KMS-11 (cell line): ENCODE measurements at regions not wholly inside any gene's neighbourhood (a gene's known extent, or its start where the extent isn't known, plus 50 kb on each side); places are given as distances from the start of the nearest gene placed in this dataset.
"Not testable (repeated sequence)": the region's sequence is repeated elsewhere in the genome, so short reads cannot be mapped to it uniquely, and the experiment has no call there.

Experiments
- H2AFZ ChIP-seq: fragments of 200-600 bp; sonication (generic); 2 replicates; pipeline ENCODE4 v1.6.1; 2016; ENCODE audit warnings: antibody characterized with exemption, mixed run types, low read depth
- H3K27ac ChIP-seq: fragments of 200-600 bp; sonication (generic); 2 replicates; pipeline ENCODE4 v1.6.1; 2016; ENCODE audit warnings: mild to moderate bottlenecking, mixed run types
- H3K27me3 ChIP-seq: fragments of 200-600 bp; sonication (generic); 2 replicates; pipeline ENCODE4 v1.6.1; 2017; ENCODE audit warnings: mild to moderate bottlenecking, low read depth, mixed run types, moderate library complexity; ENCODE audit not compliant: insufficient read depth
- H3K36me3 ChIP-seq: fragments of 200-600 bp; sonication (generic); 2 replicates; pipeline ENCODE4 v1.6.1; 2017; ENCODE audit warnings: mild to moderate bottlenecking, mixed run types; ENCODE audit not compliant: insufficient read depth
- H3K4me1 ChIP-seq: fragments of 200-600 bp; sonication (generic); 2 replicates; pipeline ENCODE4 v1.6.1; 2016; ENCODE audit warnings: mild to moderate bottlenecking, low read depth, mixed run types; ENCODE audit not compliant: poor library complexity, severe bottlenecking
- H3K4me2 ChIP-seq: fragments of 200-600 bp; sonication (generic); 2 replicates; pipeline ENCODE4 v1.7.0; 2016; ENCODE audit warnings: mild to moderate bottlenecking, mixed run types
- H3K4me3 ChIP-seq: fragments of 200-600 bp; sonication (generic); IDR thresholded peaks from 2 replicates; pipeline ENCODE4 v1.6.1; 2017; ENCODE audit warnings: low read depth, low read length, mixed read lengths; ENCODE audit not compliant: insufficient read depth
- H3K79me2 ChIP-seq: fragments of 200-600 bp; sonication (generic); 2 replicates; pipeline ENCODE4 v1.6.1; 2016; ENCODE audit warnings: low read depth, mixed run types; ENCODE audit not compliant: insufficient read depth
- H3K9ac ChIP-seq: fragments of 200-600 bp; sonication (generic); 2 replicates; pipeline ENCODE4 v1.6.1; 2016; ENCODE audit warnings: mild to moderate bottlenecking, mixed run types
- H4K20me1 ChIP-seq: fragments of 200-600 bp; sonication (generic); 2 replicates; pipeline ENCODE4 v1.6.1; 2016; ENCODE audit warnings: mild to moderate bottlenecking, mixed run types; ENCODE audit not compliant: insufficient read depth
- CTCF ChIP-seq: fragments of 200-600 bp; sonication (generic); conservative IDR thresholded peaks from 2 replicates; pipeline ENCODE4 v1.6.1; 2017; ENCODE audit warnings: low read depth, mild to moderate bottlenecking, antibody characterized with exemption, low read length, moderate library complexity, mixed read lengths

- H3K4me3 ChIP-seq = no peak overlapping the region
- H3K4me2 ChIP-seq = no peak overlapping the region
- no peaks in the 10 kb centered on the region for H3K4me1 ChIP-seq
- no peaks in the 10 kb centered on the region for H3K79me2 ChIP-seq
- no peaks in the 10 kb centered on the region for H4K20me1 ChIP-seq
- no peak overlapping the region for H3K27ac ChIP-seq
- H3K36me3 ChIP-seq = no peaks in the 10 kb centered on the region
- H3K27me3 ChIP-seq = no peaks in the 10 kb centered on the region
- H3K9ac ChIP-seq = no peak overlapping the region
- no peak overlapping the region for H2AFZ ChIP-seq
- no peak for TF ChIP-seq CTCF
Measured at GRCh38 chr6:69555088-69555638, 241.6 kb downstream of the LMBRD1 start.

- no peak for TF ChIP-seq CTCF
- no peak overlapping the region for H3K9ac ChIP-seq
- H3K27me3 ChIP-seq = no peaks in the 10 kb centered on the region
- no peak overlapping the region for H3K4me3 ChIP-seq
- H3K4me2 ChIP-seq = no peak overlapping the region
- H2AFZ ChIP-seq = no peak overlapping the region
- no peaks in the 10 kb centered on the region for H3K79me2 ChIP-seq
- no peaks in the 10 kb centered on the region for H4K20me1 ChIP-seq
- no peaks in the 10 kb centered on the region for H3K36me3 ChIP-seq
- H3K27ac ChIP-seq = no peak overlapping the region
- H3K4me1 ChIP-seq = no peaks in the 10 kb centered on the region
Measured at GRCh38 chr6:69542494-69542893, 254.3 kb downstream of the LMBRD1 start.

GRCh38 chr6:69527921-69528476 is 268.8 kb downstream of the LMBRD1 start:
- no peak for TF ChIP-seq CTCF
- no peaks in the 10 kb centered on the region for H3K27me3 ChIP-seq
- H4K20me1 ChIP-seq = no peaks in the 10 kb centered on the region
- H3K36me3 ChIP-seq = no peaks in the 10 kb centered on the region
- no peak overlapping the region for H3K4me3 ChIP-seq
- H3K4me1 ChIP-seq = no peaks in the 10 kb centered on the region
- H2AFZ ChIP-seq = no peak overlapping the region
- H3K27ac ChIP-seq = no peak overlapping the region
- H3K9ac ChIP-seq = no peak overlapping the region
- H3K79me2 ChIP-seq = no peaks in the 10 kb centered on the region
- H3K4me2 ChIP-seq = no peak overlapping the region

- not testable (repeated sequence) for H3K4me3 ChIP-seq, H4K20me1 ChIP-seq, H3K79me2 ChIP-seq, H3K27me3 ChIP-seq, H3K4me1 ChIP-seq, H3K36me3 ChIP-seq, H3K4me2 ChIP-seq, H2AFZ ChIP-seq, H3K27ac ChIP-seq, H3K9ac ChIP-seq
Measured at GRCh38 chr6:69515480-69515879, 281.3 kb downstream of the LMBRD1 start.

GRCh38 chr6:69494595-69494994 is 302.2 kb downstream of the LMBRD1 start:
- H3K27me3 ChIP-seq = no peaks in the 10 kb centered on the region
- no peak overlapping the region for H3K4me3 ChIP-seq
- H3K9ac ChIP-seq = no peak overlapping the region
- H3K36me3 ChIP-seq = no peaks in the 10 kb centered on the region
- H3K79me2 ChIP-seq = no peaks in the 10 kb centered on the region
- TF ChIP-seq CTCF = no peak
- H2AFZ ChIP-seq = no peak overlapping the region
- H4K20me1 ChIP-seq = no peaks in the 10 kb centered on the region
- no peak overlapping the region for H3K27ac ChIP-seq
- H3K4me2 ChIP-seq = no peak overlapping the region; the same call in 1 of the 2 replicates
- H3K4me1 ChIP-seq = no peaks in the 10 kb centered on the region
